ENCODE measurements at regions not wholly inside any gene's neighbourhood (a gene's known extent, or its start where the extent isn't known, plus 50 kb on each side); places are given as distances from the start of the nearest gene placed in this dataset.
"Not testable (repeated sequence)": the region's sequence is repeated elsewhere in the genome, so short reads cannot be mapped to it uniquely, and the experiment has no call there.

- DNase-seq: no peak
Measured at GRCh38 chr5:124614836-124615385, 131.5 kb downstream of the ZNF608 start.

GRCh38 chr5:124614105-124614504 is 132.3 kb downstream of the ZNF608 start:
- no peak for DNase-seq

- DNase-seq: no peak
Measured at GRCh38 chr5:124613273-124613953, 133.0 kb downstream of the ZNF608 start.

- no peak for DNase-seq
Measured at GRCh38 chr5:124612023-124612422, 134.4 kb downstream of the ZNF608 start.

GRCh38 chr5:124611262-124611661 is 135.2 kb downstream of the ZNF608 start:
- not testable (repeated sequence) for DNase-seq

GRCh38 chr5:124609685-124610084 is 136.8 kb downstream of the ZNF608 start:
- not testable (repeated sequence) for DNase-seq

- DNase-seq: no peak
Measured at GRCh38 chr5:124606543-124606942, 139.9 kb downstream of the ZNF608 start.

- DNase-seq: no peak
Measured at GRCh38 chr5:124606093-124606492, 140.3 kb downstream of the ZNF608 start.

GRCh38 chr5:124605541-124605940 is 140.9 kb downstream of the ZNF608 start:
- no peak for DNase-seq

- no peak for DNase-seq
Measured at GRCh38 chr5:124604419-124604818, 142.0 kb downstream of the ZNF608 start.

- no peak for DNase-seq
Measured at GRCh38 chr5:124602925-124603650, 143.4 kb downstream of the ZNF608 start.

- no peak for DNase-seq
Measured at GRCh38 chr5:124599028-124599973, 147.1 kb downstream of the ZNF608 start.

GRCh38 chr5:124596595-124597421 is 149.6 kb downstream of the ZNF608 start:
- DNase-seq: no peak

- no peak for DNase-seq
Measured at GRCh38 chr5:124593952-124594351, 152.5 kb downstream of the ZNF608 start.

- no peak for DNase-seq
Measured at GRCh38 chr5:124592891-124593290, 153.5 kb downstream of the ZNF608 start.

GRCh38 chr5:124591583-124591982 is 154.9 kb downstream of the ZNF608 start:
- DNase-seq: no peak

GRCh38 chr5:124590686-124591085 is 155.8 kb downstream of the ZNF608 start:
- no peak for DNase-seq

- no peak for DNase-seq
Measured at GRCh38 chr5:124587280-124587679, 159.2 kb downstream of the ZNF608 start.

- DNase-seq: no peak
Measured at GRCh38 chr5:124584991-124585715, 161.3 kb downstream of the ZNF608 start.

- DNase-seq: no peak
Measured at GRCh38 chr5:124583469-124584350, 162.7 kb downstream of the ZNF608 start.

GRCh38 chr5:124582561-124582840 is 163.9 kb downstream of the ZNF608 start:
- DNase-seq: no peak
